SK-N-SH treated with all-trans-retinoic acid at 6 μM for 48 hours (cell line): ENCODE measurements at regions not wholly inside any gene's neighbourhood (a gene's known extent, or its start where the extent isn't known, plus 50 kb on each side); places are given as distances from the start of the nearest gene placed in this dataset.

Source experiments
- ATAC-seq: fragments of 200-7000 bp; cut with Tn5 transposase; 3 replicates; pipeline ENCODE4 v1.9.1; 2020; ENCODE audit warnings: mild to moderate bottlenecking, moderate library complexity
- ARNTL ChIP-seq: fragments of 450-650 bp; formaldehyde crosslinking; IDR thresholded peaks from 2 replicates; pipeline ENCODE4 v1.5.0; 2020; ENCODE audit warnings: low read depth, mild to moderate bottlenecking, moderate library complexity, borderline replicate concordance
- BACH2 ChIP-seq: fragments of 250-450 bp; sonication (Bioruptor Pico); IDR thresholded peaks from 2 replicates; pipeline ENCODE4 v1.9.0; 2021; ENCODE audit warnings: mild to moderate bottlenecking, borderline replicate concordance
- CREB5 ChIP-seq: fragments of 250-450 bp; sonication (Bioruptor Pico); IDR thresholded peaks from 2 replicates; pipeline ENCODE4 v1.5.1; 2020; ENCODE audit warnings: low read depth, mild to moderate bottlenecking, moderate library complexity
- CSDC2 ChIP-seq: fragments of 250-450 bp; sonication (Bioruptor Pico); IDR thresholded peaks from 2 replicates; pipeline ENCODE4 v1.5.0; 2020; ENCODE audit warnings: mild to moderate bottlenecking, moderate library complexity
- CSRNP3 ChIP-seq: fragments of 250-450 bp; sonication (Bioruptor Pico); IDR thresholded peaks from 2 replicates; pipeline ENCODE4 v1.5.1; 2021; ENCODE audit warnings: mild to moderate bottlenecking, moderate library complexity
- ESRRG ChIP-seq: fragments of 250-450 bp; sonication (Bioruptor Pico); IDR thresholded peaks from 2 replicates; pipeline ENCODE4 v1.6.1; 2021; ENCODE audit warnings: mild to moderate bottlenecking
- ISL1 ChIP-seq: fragments of 250-450 bp; sonication (Bioruptor Pico); IDR thresholded peaks from 2 replicates; pipeline ENCODE4 v2.1.2; 2022; ENCODE audit warnings: mild to moderate bottlenecking, moderate library complexity
- OSR1 ChIP-seq: fragments of 250-450 bp; sonication (Bioruptor Pico); IDR thresholded peaks from 2 replicates; pipeline ENCODE4 v1.8.0; 2022; ENCODE audit warnings: moderate library complexity, mild to moderate bottlenecking, inconsistent platforms
- POU6F1 ChIP-seq: fragments of 250-450 bp; sonication (Bioruptor Pico); IDR thresholded peaks from 2 replicates; pipeline ENCODE4 v1.8.0; 2021; ENCODE audit warnings: low read depth, mild to moderate bottlenecking, moderate library complexity, borderline replicate concordance
- RARB ChIP-seq: fragments of 250-450 bp; sonication (Bioruptor Pico); IDR thresholded peaks from 2 replicates; pipeline ENCODE4 v1.8.0; 2021; ENCODE audit warnings: mild to moderate bottlenecking, moderate library complexity
- SNAI2 ChIP-seq: fragments of 250-450 bp; sonication (Bioruptor Pico); IDR thresholded peaks from 2 replicates; pipeline ENCODE4 v1.5.0; 2020; ENCODE audit warnings: mild to moderate bottlenecking, moderate library complexity
- TCF4 ChIP-seq: fragments of 250-450 bp; sonication (Bioruptor Pico); IDR thresholded peaks from 2 replicates; pipeline ENCODE4 v1.8.0; 2021; ENCODE audit warnings: mild to moderate bottlenecking, moderate library complexity, borderline replicate concordance
- TOX ChIP-seq: fragments of 250-450 bp; sonication (Bioruptor Pico); IDR thresholded peaks from 2 replicates; pipeline ENCODE4 v1.8.0; 2021; ENCODE audit warnings: mild to moderate bottlenecking, moderate library complexity, borderline replicate concordance
- TSHZ2 ChIP-seq: fragments of 250-450 bp; sonication (Bioruptor Pico); IDR thresholded peaks from 2 replicates; pipeline ENCODE4 v1.5.0; 2020; ENCODE audit warnings: mild to moderate bottlenecking, moderate library complexity
- ZC3H10 ChIP-seq: fragments of 250-450 bp; sonication (Bioruptor Pico); IDR thresholded peaks from 2 replicates; pipeline ENCODE4 v1.5.1; 2021; ENCODE audit warnings: mild to moderate bottlenecking, moderate library complexity
- ZFP3 ChIP-seq: fragments of 250-450 bp; sonication (Bioruptor Pico); IDR thresholded peaks from 2 replicates; pipeline ENCODE4 v1.5.0; 2020; ENCODE audit warnings: mild to moderate bottlenecking, moderate library complexity
- ZNF70 ChIP-seq: fragments of 450-650 bp; formaldehyde crosslinking; IDR thresholded peaks from 2 replicates; pipeline ENCODE4 v1.5.0; 2020; ENCODE audit warnings: mild to moderate bottlenecking, moderate library complexity
- ZNF8 ChIP-seq: fragments of 450-650 bp; formaldehyde crosslinking; IDR thresholded peaks from 2 replicates; pipeline ENCODE4 v1.5.0; 2020; ENCODE audit warnings: mild to moderate bottlenecking, moderate library complexity
- TF ChIP-seq, protein P1 (sequence below): fragments of 250-450 bp; sonication (Bioruptor Pico); IDR thresholded peaks from 2 replicates; pipeline ENCODE4 v1.8.0; 2020; ENCODE audit warnings: mild to moderate bottlenecking, moderate library complexity, borderline replicate concordance

GRCh38 chr18:61989138-61989537 is 96.3 kb upstream of the RNF152 start:
- ATAC-seq = no peak
- TF ChIP-seq ZC3H10 (CRISPR knock-in tag) = no peak
- no peak for TF ChIP-seq ZFP3 (CRISPR knock-in tag)
- TF ChIP-seq CREB5 (CRISPR knock-in tag) = no peak
- no peak for TF ChIP-seq CSDC2 (CRISPR knock-in tag)

- ATAC-seq = no peak
Measured at GRCh38 chr18:61988100-61988499, 95.3 kb upstream of the RNF152 start.

DNA sequence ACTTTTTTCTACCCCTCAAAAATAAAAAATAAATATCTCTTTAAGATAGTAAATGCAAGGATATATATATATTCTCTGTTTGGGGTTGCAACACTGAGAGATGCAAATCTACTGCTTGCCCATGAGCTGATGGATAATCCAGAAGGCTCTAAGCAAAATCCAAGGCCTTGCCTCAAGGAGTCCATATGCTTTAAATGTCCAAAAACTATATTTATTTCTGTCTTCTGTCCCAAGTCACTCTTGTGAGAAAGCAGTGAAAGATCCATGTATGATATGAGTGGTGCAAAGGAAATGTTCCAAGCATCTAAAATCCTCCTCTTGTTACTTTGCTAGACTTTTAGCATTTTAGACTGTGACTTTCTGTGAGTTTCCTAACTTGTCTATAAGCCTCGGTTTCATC is 92.9 kb upstream of the RNF152 start:
- no peak for ATAC-seq
- TF ChIP-seq TSHZ2 (no peak), CSDC2 (CRISPR knock-in tag) (no peak), OSR1 (CRISPR knock-in tag) (no peak), RARB (CRISPR knock-in tag) (no peak), ZFP3 (CRISPR knock-in tag) (no peak), ISL1 (CRISPR knock-in tag) (no peak), CSRNP3 (no peak), SNAI2 (CRISPR knock-in tag) (no peak), TCF4 (CRISPR knock-in tag) (no peak), ZNF70 (CRISPR knock-in tag) (no peak), CREB5 (CRISPR knock-in tag) (no peak), ESRRG (CRISPR knock-in tag) (no peak), TOX (CRISPR knock-in tag) (no peak), POU6F1 (CRISPR knock-in tag) (no peak), ARNTL (CRISPR knock-in tag) (no peak), ZC3H10 (CRISPR knock-in tag) (no peak), ZNF8 (CRISPR knock-in tag) (no peak)

More at GRCh38 chr18:61988100-61988499, 95.3 kb upstream of the RNF152 start:
- no peak for TF ChIP-seq ARNTL (CRISPR knock-in tag)
- TF ChIP-seq, protein P1, sequence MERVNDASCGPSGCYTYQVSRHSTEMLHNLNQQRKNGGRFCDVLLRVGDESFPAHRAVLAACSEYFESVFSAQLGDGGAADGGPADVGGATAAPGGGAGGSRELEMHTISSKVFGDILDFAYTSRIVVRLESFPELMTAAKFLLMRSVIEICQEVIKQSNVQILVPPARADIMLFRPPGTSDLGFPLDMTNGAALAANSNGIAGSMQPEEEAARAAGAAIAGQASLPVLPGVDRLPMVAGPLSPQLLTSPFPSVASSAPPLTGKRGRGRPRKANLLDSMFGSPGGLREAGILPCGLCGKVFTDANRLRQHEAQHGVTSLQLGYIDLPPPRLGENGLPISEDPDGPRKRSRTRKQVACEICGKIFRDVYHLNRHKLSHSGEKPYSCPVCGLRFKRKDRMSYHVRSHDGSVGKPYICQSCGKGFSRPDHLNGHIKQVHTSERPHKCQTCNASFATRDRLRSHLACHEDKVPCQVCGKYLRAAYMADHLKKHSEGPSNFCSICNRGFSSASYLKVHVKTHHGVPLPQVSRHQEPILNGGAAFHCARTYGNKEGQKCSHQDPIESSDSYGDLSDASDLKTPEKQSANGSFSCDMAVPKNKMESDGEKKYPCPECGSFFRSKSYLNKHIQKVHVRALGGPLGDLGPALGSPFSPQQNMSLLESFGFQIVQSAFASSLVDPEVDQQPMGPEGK (CRISPR knock-in tag) = no peak
- no peak for TF ChIP-seq RARB (CRISPR knock-in tag)
- TF ChIP-seq BACH2 (CRISPR knock-in tag) = no peak
- TF ChIP-seq POU6F1 (CRISPR knock-in tag) = no peak
- TF ChIP-seq TOX (CRISPR knock-in tag) = no peak
- TF ChIP-seq, all 23 proteins: peak for 0
